Fibroblast of the conjunctiva (primary cell): ENCODE measurements at regions not wholly inside any gene's neighbourhood (a gene's known extent, or its start where the extent isn't known, plus 50 kb on each side); places are given as distances from the start of the nearest gene placed in this dataset.
"Not testable (repeated sequence)": the region's sequence is repeated elsewhere in the genome, so short reads cannot be mapped to it uniquely, and the experiment has no call there.

Experiments used
- DNase-seq: peaks from one replicate; pipeline ENCODE4 v3.0.0-alpha.2; 2010; ENCODE audit warnings: low read depth

DNA sequence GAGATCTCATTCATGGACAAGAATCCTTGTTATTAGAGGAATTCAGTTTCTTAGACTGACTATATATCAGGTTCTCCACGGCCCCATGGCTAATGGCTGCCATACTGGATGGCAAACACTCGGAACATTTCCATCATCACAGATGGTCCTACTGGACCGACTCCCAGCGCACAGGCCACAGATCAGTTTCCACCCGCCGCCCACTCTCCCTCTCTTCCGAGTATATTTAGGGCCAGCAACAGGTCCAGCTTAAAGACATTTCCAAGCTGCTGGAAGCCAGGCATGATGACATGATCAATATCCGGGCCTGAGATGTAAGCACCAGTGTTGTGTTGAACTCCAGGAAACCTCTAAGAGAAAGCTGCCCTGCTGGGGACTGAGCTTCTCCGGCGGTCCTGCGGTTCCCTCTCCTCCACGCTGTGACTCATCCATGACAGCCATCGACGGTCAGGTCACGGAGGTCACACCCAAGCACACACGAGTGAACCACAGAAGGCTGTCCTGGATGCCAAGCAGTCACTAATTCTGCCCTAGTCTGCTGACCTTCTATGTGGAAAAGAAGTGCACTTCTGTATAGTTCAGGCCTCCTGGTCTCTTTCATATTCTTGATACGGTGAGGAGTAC lies 64.4 kb upstream of the LPCAT1 start:
- not testable (repeated sequence) for DNase-seq

DNA sequence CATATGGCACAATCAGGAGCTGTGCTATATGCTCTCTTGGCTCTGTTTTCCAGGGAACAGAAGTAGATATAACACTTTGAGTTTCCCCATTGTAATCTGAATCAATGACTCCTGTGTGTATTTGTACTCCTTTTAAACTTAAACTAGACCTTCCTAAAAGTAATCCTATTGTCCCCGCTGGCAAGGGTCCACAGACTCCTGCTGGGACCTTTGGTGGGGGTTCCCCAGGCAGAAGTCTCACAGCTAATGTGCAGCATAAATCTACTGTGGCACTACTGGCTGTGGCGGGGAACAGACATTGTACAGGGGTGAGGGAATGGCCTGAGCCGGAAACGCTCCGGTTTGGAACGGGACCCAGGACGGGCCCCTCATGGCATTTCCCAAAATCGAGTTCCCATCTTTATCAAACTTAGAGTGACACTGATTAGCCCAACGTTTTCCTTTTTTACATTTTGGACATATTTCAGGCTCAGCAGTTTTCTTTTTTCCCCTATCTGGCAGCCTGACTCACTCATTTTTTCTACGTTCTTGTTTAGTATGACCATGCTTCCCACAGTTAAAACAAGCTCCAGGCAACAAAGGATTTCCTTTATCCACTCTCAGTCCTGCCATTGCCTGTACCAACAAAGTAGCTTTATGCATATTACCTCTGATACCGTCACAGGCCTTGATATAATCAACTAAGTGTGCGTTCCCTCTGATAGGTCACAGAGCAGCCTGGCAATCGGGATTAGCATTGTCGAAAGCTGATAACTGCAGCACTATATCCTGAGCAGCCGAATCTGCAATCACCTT lies 59.5 kb upstream of the LPCAT1 start:
- not testable (repeated sequence) for DNase-seq

DNA sequence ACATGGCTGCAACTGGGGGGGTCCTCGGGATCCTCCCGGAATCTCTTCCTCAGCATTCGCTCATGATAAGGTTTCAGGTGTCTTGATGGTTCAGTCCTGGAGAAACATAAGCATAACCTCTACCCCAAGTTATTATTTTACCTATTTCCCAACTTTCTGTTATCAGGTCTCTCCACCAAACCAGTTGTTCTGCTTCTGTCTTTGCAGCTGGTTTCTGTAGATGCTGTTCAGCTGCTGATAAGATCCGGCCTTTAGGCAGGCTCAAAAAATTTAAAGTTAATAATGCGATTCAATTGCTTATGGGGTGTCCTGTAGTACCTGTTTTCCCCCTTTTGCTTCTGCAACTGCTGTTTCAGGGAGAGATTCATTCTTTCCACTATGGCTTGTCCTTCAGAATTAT lies 55.6 kb upstream of the LPCAT1 start:
- not testable (repeated sequence) for DNase-seq

DNA sequence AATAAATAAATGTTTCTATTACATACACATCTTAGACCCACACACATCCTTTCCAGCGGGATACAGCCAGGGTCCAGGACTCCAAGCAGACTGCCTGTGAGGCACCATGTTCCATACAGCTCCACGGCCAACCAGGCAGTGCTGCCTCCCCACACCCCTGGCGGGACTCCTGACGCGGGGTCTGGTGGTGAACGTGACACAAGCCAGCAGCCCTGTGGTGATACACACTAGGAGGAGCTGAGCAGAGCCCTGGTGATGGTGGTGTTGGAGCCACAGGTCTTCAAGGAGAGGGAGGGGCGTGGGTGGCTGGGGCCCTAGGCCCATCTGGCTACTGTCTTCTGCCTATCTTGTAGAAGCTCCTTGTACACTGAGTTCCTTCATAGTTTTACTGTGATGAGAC lies 53.1 kb upstream of the LPCAT1 start:
- not testable (repeated sequence) for DNase-seq

DNA sequence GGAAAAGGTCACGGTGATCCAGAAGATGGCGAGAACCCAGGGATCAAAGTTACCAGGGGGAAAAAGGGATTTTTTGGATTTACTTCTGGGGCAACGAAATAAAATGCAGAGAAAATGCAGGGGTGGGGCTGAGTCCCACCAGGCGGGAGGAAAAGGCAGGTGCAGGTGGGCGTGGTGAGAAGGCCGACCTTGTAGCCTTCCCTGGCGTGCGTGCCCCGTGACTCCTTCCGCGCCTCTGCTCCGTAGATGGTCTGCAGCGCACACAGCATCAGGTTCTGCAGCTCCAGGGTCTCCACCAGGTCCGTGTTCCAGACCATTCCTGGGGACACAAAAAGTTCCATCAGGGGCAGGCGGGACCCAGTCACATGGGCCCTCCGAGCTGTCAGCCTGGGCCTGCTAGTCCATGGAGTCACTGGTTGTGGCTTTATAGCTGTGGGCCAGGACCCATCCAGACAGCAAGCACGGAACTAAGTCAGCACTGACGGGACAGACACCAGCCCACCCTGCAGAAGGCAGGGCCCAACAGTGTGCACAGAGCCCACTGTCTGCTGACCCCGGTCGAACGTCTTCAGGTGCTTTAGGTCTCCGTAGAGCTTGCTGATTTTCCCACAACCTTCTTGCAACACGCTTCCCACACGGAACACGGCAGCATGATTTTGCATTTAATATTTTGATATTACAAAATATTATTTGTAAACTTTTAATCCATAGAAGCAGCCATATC lies 52.4 kb upstream of the LPCAT1 start:
- not testable (repeated sequence) for DNase-seq

DNA sequence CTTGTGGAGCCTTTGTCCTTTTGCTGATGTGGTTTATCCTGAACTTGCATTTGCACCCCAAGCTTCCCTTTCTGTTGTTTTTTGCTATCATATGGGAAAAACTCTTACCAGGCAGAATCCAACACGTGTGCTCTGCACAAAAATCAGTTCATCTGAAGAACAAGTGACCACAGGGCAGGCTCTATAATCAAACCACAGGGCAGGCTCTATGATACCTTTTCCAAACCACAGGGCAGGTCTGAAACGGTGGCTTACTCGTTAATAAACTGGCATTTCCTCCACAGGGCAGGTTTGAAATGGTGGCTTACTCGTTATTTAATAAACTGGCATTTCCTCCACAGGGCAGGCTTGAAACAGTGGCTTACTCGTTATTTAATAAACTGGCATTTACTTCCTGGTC lies 51.7 kb upstream of the LPCAT1 start:
- not testable (repeated sequence) for DNase-seq

DNA sequence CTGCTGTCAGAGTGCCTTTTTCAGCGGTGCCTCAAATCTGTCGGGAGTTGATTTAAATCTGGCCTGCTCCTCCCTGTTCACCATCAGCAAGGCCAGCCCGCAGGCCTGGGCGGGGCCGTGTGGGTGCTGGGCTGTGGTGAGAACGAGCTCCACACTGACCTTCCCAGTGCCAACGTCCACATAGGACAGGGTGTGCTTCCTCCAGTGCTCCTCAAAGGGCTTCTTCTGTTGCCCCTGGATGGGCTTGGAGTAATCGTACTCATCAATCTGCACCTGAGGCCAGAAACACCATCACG lies 50.2 kb upstream of the LPCAT1 start:
- DNase-seq: not testable (repeated sequence)

DNA sequence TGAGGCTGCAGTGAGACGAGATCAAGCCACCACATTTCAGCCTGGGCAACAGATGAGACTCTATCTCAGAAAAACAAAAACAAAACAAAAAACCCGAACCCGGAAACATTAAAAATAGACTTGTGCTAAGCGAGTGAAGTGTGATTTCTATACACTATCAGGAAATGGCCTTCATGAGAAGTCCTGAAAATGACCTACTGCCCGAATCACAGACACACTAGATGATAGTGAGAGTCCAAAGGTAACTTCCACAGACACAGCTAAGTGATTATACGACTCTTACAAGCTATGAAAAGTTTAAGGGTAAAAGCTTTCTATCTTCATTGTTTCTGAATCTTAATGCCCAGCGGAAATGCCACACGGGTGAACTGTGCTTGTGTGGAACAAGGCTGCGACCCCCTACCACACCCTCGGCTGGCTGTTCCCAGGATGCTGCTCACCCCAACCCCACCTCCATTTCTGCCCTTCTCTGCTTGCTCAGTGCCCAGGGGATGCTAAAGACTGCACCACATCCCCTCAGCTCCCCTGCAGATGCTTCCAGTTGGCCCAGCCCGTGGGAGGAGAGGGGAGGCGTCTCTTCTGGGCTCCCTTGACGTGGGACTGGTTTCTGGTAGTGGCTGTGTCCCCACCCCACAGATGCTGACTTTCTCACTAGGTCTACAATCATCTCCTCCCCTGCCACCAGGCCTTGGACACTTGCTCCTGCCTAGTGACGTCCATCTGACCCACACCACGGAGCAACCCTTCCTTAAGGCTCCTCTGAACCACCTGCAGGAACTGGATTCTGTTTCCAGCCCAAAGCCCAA lies 49.7 kb upstream of the LPCAT1 start:
- DNase-seq: not testable (repeated sequence)
